MCF 10A (cell line): ENCODE measurements at regions not wholly inside any gene's neighbourhood (a gene's known extent, or its start where the extent isn't known, plus 50 kb on each side); places are given as distances from the start of the nearest gene placed in this dataset.

Source experiments
- BruUV-seq: library from RNA; stranded (reverse); fragments of 400-500 nt; replicated peaks from 2 replicates; lab custom pipeline; 2021; lab: Mats Ljungman, UMichigan
- CTCF ChIA-PET: fragments of 300-600 bp; sonication (Branson Sonifier 250); formaldehyde crosslinking; extraction: SDS; loops from one replicate; lab custom pipeline; 2021; ENCODE audit warnings: antibody characterized with exemption, inconsistent platforms; lab: Yijun Ruan, JAX
- POLR2A ChIA-PET: fragments of 300-600, 350-650 bp; sonication (Branson Sonifier 250); formaldehyde crosslinking; extraction: SDS; loops from one replicate; lab custom pipeline; 2020; ENCODE audit warnings: antibody characterized with exemption, inconsistent platforms; lab: Yijun Ruan, JAX
- DNase-seq: peaks from one replicate; pipeline ENCODE4 v3.0.0-alpha.2; 2018; ENCODE audit not compliant: unreplicated experiment
- H3K27ac Mint-ChIP-seq: one replicate; pipeline ENCODE4 v1.8.0; 2022; ENCODE audit warnings: mild to moderate bottlenecking, low read depth, mixed read lengths; ENCODE audit not compliant: unreplicated experiment
- H3K27me3 Mint-ChIP-seq: one replicate; pipeline ENCODE4 v1.8.0; 2022; ENCODE audit warnings: mixed read lengths; ENCODE audit not compliant: insufficient read depth, unreplicated experiment
- H3K36me3 Mint-ChIP-seq: one replicate; pipeline ENCODE4 v1.8.0; 2022; ENCODE audit warnings: mild to moderate bottlenecking, moderate library complexity, mixed read lengths; ENCODE audit not compliant: insufficient read depth, unreplicated experiment
- H3K4me1 Mint-ChIP-seq: one replicate; pipeline ENCODE4 v1.8.0; 2022; ENCODE audit warnings: mixed read lengths; ENCODE audit not compliant: insufficient read depth, unreplicated experiment
- H3K4me3 Mint-ChIP-seq: one replicate; pipeline ENCODE4 v1.8.0; 2022; ENCODE audit warnings: mild to moderate bottlenecking, moderate library complexity, mixed read lengths; ENCODE audit not compliant: unreplicated experiment
- H3K9me3 Mint-ChIP-seq: one replicate; pipeline ENCODE4 v1.8.0; 2022; ENCODE audit warnings: mixed read lengths; ENCODE audit not compliant: unreplicated experiment
- intact Hi-C: fragments of 100-400 bp; cut with micrococcal nuclease; formaldehyde crosslinking; loops from 2 replicates; pipeline ENCODE4 v1.14.1; 2022
- TF ChIP-seq, protein P1 (sequence below): fragments of 200-600 bp; IDR thresholded peaks from one replicate; pipeline ENCODE4 v1.8.0; 2022; ENCODE audit warnings: antibody characterized with exemption, mild to moderate bottlenecking; ENCODE audit not compliant: unreplicated experiment

DNA sequence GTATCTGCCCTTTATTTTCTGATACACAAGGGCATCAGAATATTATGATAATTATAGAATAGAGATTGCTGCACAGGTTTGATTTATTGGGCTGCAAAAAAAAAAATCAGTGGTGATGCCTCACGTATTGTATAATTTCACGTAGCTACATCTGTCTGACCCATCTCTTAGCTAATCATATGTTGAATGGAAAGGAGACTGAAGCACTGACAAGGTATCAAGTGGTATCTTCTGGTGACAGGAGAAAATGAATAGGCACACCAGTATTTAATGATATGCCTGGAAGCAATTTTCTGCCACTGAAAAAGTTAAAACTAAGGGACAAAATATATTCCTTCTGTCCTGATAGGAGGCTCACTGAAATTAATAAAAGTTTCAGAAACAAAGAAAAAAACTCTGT is 837.2 kb upstream of the FBXO33 start:
- no peak overlapping the region for H3K27ac Mint-ChIP-seq
- CTCF ChIA-PET, result no interaction called here
- no TSS peak for BruUV-seq

GRCh38 chr14:40268236-40268635 is 836.0 kb upstream of the FBXO33 start:
- DNase-seq, result no peak
- TF ChIP-seq, protein P1, sequence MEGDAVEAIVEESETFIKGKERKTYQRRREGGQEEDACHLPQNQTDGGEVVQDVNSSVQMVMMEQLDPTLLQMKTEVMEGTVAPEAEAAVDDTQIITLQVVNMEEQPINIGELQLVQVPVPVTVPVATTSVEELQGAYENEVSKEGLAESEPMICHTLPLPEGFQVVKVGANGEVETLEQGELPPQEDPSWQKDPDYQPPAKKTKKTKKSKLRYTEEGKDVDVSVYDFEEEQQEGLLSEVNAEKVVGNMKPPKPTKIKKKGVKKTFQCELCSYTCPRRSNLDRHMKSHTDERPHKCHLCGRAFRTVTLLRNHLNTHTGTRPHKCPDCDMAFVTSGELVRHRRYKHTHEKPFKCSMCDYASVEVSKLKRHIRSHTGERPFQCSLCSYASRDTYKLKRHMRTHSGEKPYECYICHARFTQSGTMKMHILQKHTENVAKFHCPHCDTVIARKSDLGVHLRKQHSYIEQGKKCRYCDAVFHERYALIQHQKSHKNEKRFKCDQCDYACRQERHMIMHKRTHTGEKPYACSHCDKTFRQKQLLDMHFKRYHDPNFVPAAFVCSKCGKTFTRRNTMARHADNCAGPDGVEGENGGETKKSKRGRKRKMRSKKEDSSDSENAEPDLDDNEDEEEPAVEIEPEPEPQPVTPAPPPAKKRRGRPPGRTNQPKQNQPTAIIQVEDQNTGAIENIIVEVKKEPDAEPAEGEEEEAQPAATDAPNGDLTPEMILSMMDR, result no peak
- no peak overlapping the region for H3K27ac Mint-ChIP-seq
- H3K9me3 Mint-ChIP-seq, result no peaks in the 10 kb centered on the region
- H3K36me3 Mint-ChIP-seq, result no peaks in the 10 kb centered on the region
- ChIA-PET CTCF (no interaction called here), POLR2A (no interaction called here)
- no TSS peak for BruUV-seq
- no peaks in the 10 kb centered on the region for H3K27me3 Mint-ChIP-seq
- H3K4me1 Mint-ChIP-seq, result no peaks in the 10 kb centered on the region
- H3K4me3 Mint-ChIP-seq, result no peak overlapping the region
- intact Hi-C loops, result no loop called here

More for the DNA sequence above, 837.2 kb upstream of the FBXO33 start:
- intact Hi-C loops, result no loop called here
- Mint-ChIP-seq H3K27me3 (no peaks in the 10 kb centered on the region), H3K4me3 (no peak overlapping the region), H3K36me3 (no peaks in the 10 kb centered on the region), H3K4me1 (no peaks in the 10 kb centered on the region), H3K9me3 (no peaks in the 10 kb centered on the region)
- POLR2A ChIA-PET, result interaction anchor here (0.6 kb wide), 1 partner anchor 68 kb away, joined by 3 read pairs; no protein-coding TSS in a partner anchor
- DNase-seq, result no peak
- TF ChIP-seq, protein P1, result no peak

DNA sequence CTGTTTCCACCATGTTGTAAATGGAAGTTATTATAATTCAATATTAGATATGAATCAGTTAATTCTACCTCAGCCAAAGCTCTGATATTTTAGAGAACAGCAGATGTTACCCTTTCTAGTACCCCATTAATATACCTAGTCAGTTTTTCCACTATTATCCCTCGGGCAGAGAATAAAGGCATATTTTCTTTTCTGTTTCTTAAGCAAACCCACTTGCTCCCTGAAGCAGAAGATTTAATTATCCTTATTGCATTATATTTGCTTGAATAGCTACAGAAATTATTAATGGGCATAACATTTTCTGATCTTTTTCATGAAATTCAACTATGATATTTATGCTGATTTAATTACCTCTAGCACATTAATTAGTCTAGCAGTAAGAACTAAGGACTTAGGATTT is 832.9 kb upstream of the FBXO33 start:
- no peaks in the 10 kb centered on the region for H3K9me3 Mint-ChIP-seq
- H3K4me1 Mint-ChIP-seq, result no peaks in the 10 kb centered on the region
- ChIA-PET POLR2A (interaction anchor here (1.1 kb wide), 1 partner anchor 10 kb away, joined by 3 read pairs; no protein-coding TSS in a partner anchor), CTCF (no interaction called here)
- H3K27ac Mint-ChIP-seq, result no peak overlapping the region
- no peaks in the 10 kb centered on the region for H3K36me3 Mint-ChIP-seq
- H3K4me3 Mint-ChIP-seq, result no peak overlapping the region
- BruUV-seq, result no TSS peak
- TF ChIP-seq, protein P1, result no peak
- H3K27me3 Mint-ChIP-seq, result no peaks in the 10 kb centered on the region
- intact Hi-C loops, result no loop called here
- no peak for DNase-seq

- Mint-ChIP-seq H3K9me3 (no peaks in the 10 kb centered on the region), H3K27me3 (no peaks in the 10 kb centered on the region), H3K27ac (no peak overlapping the region), H3K4me3 (no peak overlapping the region), H3K4me1 (no peaks in the 10 kb centered on the region), H3K36me3 (no peaks in the 10 kb centered on the region)
- DNase-seq, result peak; percentile 19
- TF ChIP-seq, protein P1, result peak; percentile 11
- intact Hi-C loops, result no loop called here
- CTCF ChIA-PET, result interaction anchor here (0.6 to 0.7 kb wide), 2 partner anchors 49 to 619 kb away, joined by 3 to 4 read pairs; no protein-coding TSS in a partner anchor
- no TSS peak for BruUV-seq
- POLR2A ChIA-PET, result no interaction called here
Observed at GRCh38 chr14:40252817-40253447, 820.7 kb upstream of the FBXO33 start.
